Pancreas (tissue), 10 donors: ENCODE measurements at regions not wholly inside any gene's neighbourhood (a gene's known extent, or its start where the extent isn't known, plus 50 kb on each side); places are given as distances from the start of the nearest gene placed in this dataset.

ENCODE experiments used
- ATAC-seq, 4 donors: fragments of 200-7000 bp; cut with Tn5 transposase; one replicate each; pipeline versions ENCODE4 v1.8.0 to v1.9.1; 2020; ENCODE audit warnings: mild to moderate bottlenecking in 4 of 4, moderate library complexity in 4 of 4
- DNase-seq, 6 donors: peaks; one replicate each; pipeline ENCODE4 v3.0.0-alpha.2; 2020
- FAIRE-seq: peaks from 2 replicates; lab custom pipeline; 2012; peaks lifted over from hg19 to GRCh38; lab: Jason Lieb, UNC
- H3K27ac ChIP-seq, 4 donors: fragments of 200-600 bp; sonication (generic); 1 replicate in 3 of 4; 2 replicates in 1 of 4; pipeline versions ENCODE4 v1.5.0 to v1.8.0; 2020
- H3K27me3 ChIP-seq, 4 donors: fragments of 200-600 bp; one replicate each; pipeline ENCODE4 v1.8.0; 2021
- H3K36me3 ChIP-seq, 3 donors: fragments of 200-600 bp; sonication (generic) in 1 of 3; one replicate each; pipeline versions ENCODE4 v1.5.0 to v1.8.0; 2020 to 2021
- H3K4me1 ChIP-seq, 3 donors: fragments of 200-600 bp; one replicate each; pipeline ENCODE4 v1.8.0; 2021
- H3K4me3 ChIP-seq, 4 donors: fragments of 200-600 bp; sonication (generic) in 2 of 4; one replicate each; pipeline versions ENCODE4 v1.5.0 to v1.8.0; 2020 to 2021
- H3K9me3 ChIP-seq, 4 donors: fragments of 200-600 bp; one replicate each; pipeline ENCODE4 v1.8.0; 2021
- WGBS, 2 donors: extraction: QIAGEN DNeasy Blood & Tissue Kit; methylation state at CpG; one replicate each; pipeline ENCODE4 v1.1.7; 2013; 5-methylcytosine and 5-hydroxymethylcytosine counted together
- intact Hi-C, 3 donors: fragments of 100-400 bp; cut with DNase I; formaldehyde crosslinking; loops; one replicate each; pipeline versions ENCODE4 v1.11.1 to v1.14.2; 2022
- TF ChIP-seq, protein P1 (sequence below), 4 donors: fragments of 200-600 bp; sonication (generic) in 3 of 4; IDR thresholded peaks; one replicate each; pipeline versions ENCODE4 v1.5.0 to v1.8.0; 2021; ENCODE audit warnings: antibody characterized with exemption in 4 of 4
- donor health status: healthy with polysubstance abuse.
- donor health status: DM: no; HTN: no; CAD: no; lungs with moderate emphysema.
- donor health status: DM: no; HTN: no; CAD: no.
- donor health status: control.
- donor health status: control.
- donor health status: Bipolar disorder and iron deficiency.
- donor health status: DM: yes; HTN: yes; CAD: no.
- donor health status: DM: no; HTN: no; CAD: no.
- donor health status: DM: no; HTN: no; CAD: no.
- donor health status: DM: yes; HTN: yes; CAD: no.

DNA sequence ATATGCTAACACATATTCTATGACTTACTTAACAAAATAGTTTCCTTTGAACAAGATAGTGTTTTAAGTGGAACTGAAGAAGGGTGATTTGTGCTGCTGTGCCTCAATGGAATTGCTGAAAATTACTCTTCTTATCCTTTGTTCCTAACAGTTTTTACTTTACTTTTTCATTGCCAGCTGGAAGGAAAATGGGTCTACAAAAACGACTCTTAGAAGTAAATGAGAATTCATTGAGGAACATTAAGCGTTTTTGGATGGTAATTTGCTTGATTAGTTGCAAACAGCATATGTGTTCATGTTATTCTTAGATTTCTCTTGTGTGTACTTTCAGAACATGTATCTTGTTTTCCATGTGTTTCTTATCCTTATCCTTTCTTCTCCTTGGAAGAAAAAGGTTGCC, 170.4 kb upstream of the VEGFC start:
- H3K4me1 ChIP-seq = no peaks in the 10 kb centered on the region
- no peaks in the 10 kb centered on the region for H3K9me3 ChIP-seq
- H3K27ac ChIP-seq = no peak overlapping the region
- FAIRE-seq (no peak), ATAC-seq (no peak), DNase-seq (no peak)
- H3K4me3 ChIP-seq = no peak overlapping the region
- intact Hi-C loops = no loop called here
- WGBS, 2 donors = 22 to 31% methylated on average over 2 of the region's 2 CpGs
- H3K36me3 ChIP-seq = no peaks in the 10 kb centered on the region
- no peaks in the 10 kb centered on the region for H3K27me3 ChIP-seq
- TF ChIP-seq, protein P1, sequence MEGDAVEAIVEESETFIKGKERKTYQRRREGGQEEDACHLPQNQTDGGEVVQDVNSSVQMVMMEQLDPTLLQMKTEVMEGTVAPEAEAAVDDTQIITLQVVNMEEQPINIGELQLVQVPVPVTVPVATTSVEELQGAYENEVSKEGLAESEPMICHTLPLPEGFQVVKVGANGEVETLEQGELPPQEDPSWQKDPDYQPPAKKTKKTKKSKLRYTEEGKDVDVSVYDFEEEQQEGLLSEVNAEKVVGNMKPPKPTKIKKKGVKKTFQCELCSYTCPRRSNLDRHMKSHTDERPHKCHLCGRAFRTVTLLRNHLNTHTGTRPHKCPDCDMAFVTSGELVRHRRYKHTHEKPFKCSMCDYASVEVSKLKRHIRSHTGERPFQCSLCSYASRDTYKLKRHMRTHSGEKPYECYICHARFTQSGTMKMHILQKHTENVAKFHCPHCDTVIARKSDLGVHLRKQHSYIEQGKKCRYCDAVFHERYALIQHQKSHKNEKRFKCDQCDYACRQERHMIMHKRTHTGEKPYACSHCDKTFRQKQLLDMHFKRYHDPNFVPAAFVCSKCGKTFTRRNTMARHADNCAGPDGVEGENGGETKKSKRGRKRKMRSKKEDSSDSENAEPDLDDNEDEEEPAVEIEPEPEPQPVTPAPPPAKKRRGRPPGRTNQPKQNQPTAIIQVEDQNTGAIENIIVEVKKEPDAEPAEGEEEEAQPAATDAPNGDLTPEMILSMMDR (IDR thresholded peaks at IDR 0.05) = no peak

- no peak for FAIRE-seq
- Histone ChIP-seq H3K4me3 (no peak overlapping the region), H3K36me3 (no peaks in the 10 kb centered on the region), H3K9me3 (no peaks in the 10 kb centered on the region), H3K4me1 (no peaks in the 10 kb centered on the region), H3K27me3 (no peaks in the 10 kb centered on the region), H3K27ac (no peak overlapping the region)
- intact Hi-C loops = no loop called here
- DNase-seq = no peak
- TF ChIP-seq, protein P1 (IDR thresholded peaks at IDR 0.05) = no peak
- WGBS, 2 donors = 53% methylated on average over 3 of the region's 3 CpGs
- ATAC-seq = no peak
Observed at GRCh38 chr4:176964116-176964691, 171.5 kb upstream of the VEGFC start.

DNA sequence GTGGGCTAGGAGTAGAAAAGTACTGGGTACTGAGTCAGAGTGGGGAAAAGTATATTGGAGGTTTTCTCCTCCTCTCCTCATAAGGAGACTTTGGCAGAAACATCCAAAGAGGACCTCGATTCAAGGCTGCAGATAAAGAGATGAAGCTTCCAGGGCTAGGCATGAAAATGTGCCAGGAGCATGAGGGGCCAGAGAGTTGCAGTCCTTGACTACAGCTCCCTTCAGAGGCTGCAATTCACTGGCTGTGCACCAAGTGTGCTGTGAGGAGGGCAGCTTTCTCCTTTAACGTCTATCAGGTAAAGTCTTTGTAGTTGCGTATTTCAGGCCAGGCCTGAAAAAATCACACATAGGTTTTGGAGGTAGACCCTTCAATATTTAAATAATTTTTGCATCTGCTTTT, 174.9 kb upstream of the VEGFC start:
- no peaks in the 10 kb centered on the region for H3K4me1 ChIP-seq
- ATAC-seq (no peak), FAIRE-seq (no peak), DNase-seq (no peak)
- H3K27ac ChIP-seq = no peak overlapping the region
- TF ChIP-seq, protein P1 (IDR thresholded peaks at IDR 0.05) = no peak
- H3K36me3 ChIP-seq = no peaks in the 10 kb centered on the region
- intact Hi-C loops = no loop called here
- H3K27me3 ChIP-seq = no peaks in the 10 kb centered on the region
- no peaks in the 10 kb centered on the region for H3K9me3 ChIP-seq
- 35 to 57% methylated on average over 3 of the region's 3 CpGs for WGBS, 2 donors
- no peak overlapping the region for H3K4me3 ChIP-seq

DNA sequence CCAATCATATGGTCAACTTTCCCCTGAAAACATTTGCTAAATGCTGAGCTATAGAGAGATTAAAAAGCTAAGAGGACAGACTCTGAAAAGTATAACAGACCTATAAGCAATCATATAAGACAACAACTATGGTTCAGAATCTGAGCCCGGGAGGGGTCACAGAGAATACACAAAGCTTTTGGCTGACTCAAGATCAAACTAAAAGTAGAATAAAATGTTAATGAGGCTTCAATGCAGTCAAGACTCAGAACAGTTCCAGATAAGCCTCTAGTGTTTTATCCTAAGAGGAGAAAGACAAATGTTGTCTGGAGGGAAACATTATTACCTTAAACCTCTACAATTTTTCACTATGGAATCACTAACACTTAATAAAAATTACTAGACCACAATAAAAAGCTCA, 175.4 kb upstream of the VEGFC start:
- no peaks in the 10 kb centered on the region for H3K9me3 ChIP-seq
- ATAC-seq (no peak), FAIRE-seq (no peak), DNase-seq (no peak)
- intact Hi-C loops = no loop called here
- TF ChIP-seq, protein P1 (IDR thresholded peaks at IDR 0.05) = no peak
- no peak overlapping the region for H3K4me3 ChIP-seq
- H3K36me3 ChIP-seq = no peaks in the 10 kb centered on the region
- H3K27ac ChIP-seq = no peak overlapping the region
- H3K27me3 ChIP-seq = no peaks in the 10 kb centered on the region
- WGBS, 2 donors = 55 to 85% methylated on average over 1 of the region's 1 CpG
- H3K4me1 ChIP-seq = no peaks in the 10 kb centered on the region

DNA sequence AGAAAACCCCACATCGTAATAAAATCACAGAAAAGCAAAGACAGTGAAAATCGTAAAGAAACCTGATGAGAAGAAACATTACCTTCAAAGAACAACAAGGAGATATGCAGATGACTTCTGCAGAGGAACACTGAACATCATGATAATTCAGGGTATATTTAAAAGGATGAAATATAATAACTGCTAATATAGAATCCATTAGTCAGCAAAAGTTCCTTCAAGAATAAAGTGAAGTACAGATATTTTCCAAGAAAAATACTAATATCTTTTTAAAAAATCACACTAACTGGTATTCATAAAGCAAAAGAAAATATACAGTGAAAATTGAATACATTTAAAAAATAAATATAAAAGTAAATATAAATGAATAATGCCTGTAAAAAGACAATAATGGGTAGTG, 176.3 kb upstream of the VEGFC start:
- 34 to 48% methylated on average over 2 of the region's 2 CpGs for WGBS, 2 donors
- DNase-seq (no peak), ATAC-seq (no peak), FAIRE-seq (peak; percentile 59)
- no peaks in the 10 kb centered on the region for H3K4me1 ChIP-seq
- H3K9me3 ChIP-seq = no peaks in the 10 kb centered on the region
- TF ChIP-seq, protein P1 (IDR thresholded peaks at IDR 0.05) = no peak
- no peak overlapping the region for H3K27ac ChIP-seq
- no peak overlapping the region for H3K4me3 ChIP-seq
- intact Hi-C loops = no loop called here
- H3K36me3 ChIP-seq = no peaks in the 10 kb centered on the region
- H3K27me3 ChIP-seq = no peaks in the 10 kb centered on the region
